IMR-90 (cell line): ENCODE measurements at regions not wholly inside any gene's neighbourhood (a gene's known extent, or its start where the extent isn't known, plus 50 kb on each side); places are given as distances from the start of the nearest gene placed in this dataset.

Experiments used
- ATAC-seq: fragments of 200-7000 bp; cut with Tn5 transposase; 2 replicates; pipeline ENCODE4 v1.9.1; 2020; ENCODE audit warnings: low read depth, mild to moderate bottlenecking, moderate library complexity
- BruUV-seq: library from RNA; stranded (reverse); fragments of 400-500 nt; replicated peaks from 2 replicates; lab custom pipeline; 2021; lab: Mats Ljungman, UMichigan
- CTCF ChIA-PET: fragments of 300-600 bp; formaldehyde crosslinking; extraction: SDS; loops from one replicate; lab custom pipeline; 2021; ENCODE audit warnings: antibody characterized with exemption; lab: Yijun Ruan, JAX
- POLR2A ChIA-PET: fragments of 300-600 bp; sonication (Branson Sonifier 250); formaldehyde crosslinking; loops from one replicate; lab custom pipeline; 2022; ENCODE audit warnings: antibody characterized with exemption; ENCODE audit not compliant: unreplicated experiment; lab: Charles Lee
- DNase-seq: peaks from one replicate; pipeline ENCODE4 v3.0.0; 2013
- H2AFZ ChIP-seq: replicated peaks from 2 replicates; pipeline ENCODE3; 2013; ENCODE audit warnings: low read length, mild to moderate bottlenecking; ENCODE audit not compliant: poor library complexity
- H2AK5ac ChIP-seq: 2 replicates; pipeline ENCODE4 v1.6.1; 2013; ENCODE audit warnings: low read depth, low read length, inconsistent platforms
- H2AK9ac ChIP-seq: replicated peaks from 2 replicates; pipeline ENCODE3; 2013; ENCODE audit warnings: mild to moderate bottlenecking, low read depth, low read length, moderate library complexity; ENCODE audit not compliant: poor library complexity
- H2BK120ac ChIP-seq: 2 replicates; pipeline ENCODE4 v1.6.1; 2013; ENCODE audit warnings: low read depth, low read length, inconsistent platforms
- H2BK15ac ChIP-seq: 3 replicates; pipeline ENCODE4 v1.6.1; 2013; ENCODE audit warnings: low read depth, low read length, inconsistent platforms
- H2BK20ac ChIP-seq: 2 replicates; pipeline ENCODE4 v1.6.1; 2013; ENCODE audit warnings: low read depth, mild to moderate bottlenecking, inconsistent platforms, low read length, moderate library complexity
- H2BK5ac ChIP-seq: 2 replicates; pipeline ENCODE4 v1.6.1; 2013; ENCODE audit warnings: mild to moderate bottlenecking, low read depth, low read length, inconsistent platforms; ENCODE audit not compliant: poor library complexity, severe bottlenecking
- H3K14ac ChIP-seq: replicated peaks from 2 replicates; pipeline ENCODE4 v1.6.1; 2013; ENCODE audit warnings: low read depth, low read length, inconsistent platforms
- H3K18ac ChIP-seq: 2 replicates; pipeline ENCODE4 v1.6.1; 2013; ENCODE audit warnings: low read depth, low read length, control low read depth
- H3K23ac ChIP-seq: 2 replicates; pipeline ENCODE4 v1.6.1; 2013; ENCODE audit warnings: low read depth, low read length, inconsistent platforms
- H3K27ac ChIP-seq: 2 replicates; pipeline ENCODE4 v1.5.1; 2013; ENCODE audit warnings: mild to moderate bottlenecking, control low read depth, low read length; ENCODE audit not compliant: insufficient read depth
- H3K27me3 ChIP-seq: 2 replicates; pipeline ENCODE4 v1.6.1; 2013; ENCODE audit warnings: low read length; ENCODE audit not compliant: control insufficient read depth, insufficient read depth
- H3K36me3 ChIP-seq: 2 replicates; pipeline ENCODE4 v1.6.1; 2013; ENCODE audit warnings: low read length, mixed read lengths; ENCODE audit not compliant: control insufficient read depth, insufficient read depth
- H3K4ac ChIP-seq: 2 replicates; pipeline ENCODE4 v1.6.1; 2013; ENCODE audit warnings: low read depth, low read length, inconsistent platforms
- H3K4me1 ChIP-seq: 2 replicates; pipeline ENCODE4 v1.6.1; 2013; ENCODE audit warnings: low read length, mixed read lengths; ENCODE audit not compliant: control insufficient read depth, insufficient read depth
- H3K4me2 ChIP-seq: 2 replicates; pipeline ENCODE4 v1.6.1; 2013; ENCODE audit warnings: low read depth, mild to moderate bottlenecking, control low read depth, low read length, moderate library complexity
- H3K4me3 ChIP-seq: 2 replicates; pipeline ENCODE4 v1.5.1; 2013; ENCODE audit warnings: low read depth, mild to moderate bottlenecking, control low read depth, low read length, moderate library complexity; ENCODE audit not compliant: insufficient read depth
- H3K56ac ChIP-seq: 2 replicates; pipeline ENCODE4 v1.6.1; 2013; ENCODE audit warnings: low read length, inconsistent platforms; ENCODE audit not compliant: insufficient read depth; ENCODE audit errors: extremely low read depth
- H3K79me1 ChIP-seq, 2 experiments: 2 replicates each; pipeline ENCODE4 v1.6.1; 2013; ENCODE audit warnings: low read length in 2 of 2, inconsistent platforms in 1 of 2, low read depth in 1 of 2
- H3K9ac ChIP-seq: 2 replicates; pipeline ENCODE4 v1.6.1; 2013; ENCODE audit warnings: low read depth, low read length, control low read depth
- H3K9me1 ChIP-seq: 2 replicates; pipeline ENCODE4 v1.6.1; 2013; ENCODE audit warnings: low read length, inconsistent platforms; ENCODE audit not compliant: insufficient read depth
- H3K9me3 ChIP-seq: 2 replicates; pipeline ENCODE4 v1.6.1; 2013; ENCODE audit warnings: low read length; ENCODE audit not compliant: control insufficient read depth, insufficient read depth
- H4K20me1 ChIP-seq: 2 replicates; pipeline ENCODE4 v1.6.1; 2013; ENCODE audit warnings: low read length, inconsistent platforms; ENCODE audit not compliant: insufficient read depth
- H4K5ac ChIP-seq: 2 replicates; pipeline ENCODE4 v1.6.1; 2013; ENCODE audit warnings: mild to moderate bottlenecking, low read depth, low read length, control low read depth
- H4K8ac ChIP-seq, 2 experiments: 2 replicates each; pipeline ENCODE4 v1.6.1; 2013; ENCODE audit warnings: low read depth in 2 of 2, low read length in 2 of 2, control low read depth in 1 of 2, inconsistent platforms in 1 of 2
- H4K91ac ChIP-seq: 2 replicates; pipeline ENCODE4 v1.6.1; 2013; ENCODE audit warnings: low read depth, low read length, inconsistent platforms; ENCODE audit not compliant: insufficient read depth
- BHLHE40 ChIP-seq: fragments of 150-350 bp; IDR thresholded peaks from 2 replicates; pipeline ENCODE4 v1.6.1; 2016; ENCODE audit warnings: mild to moderate bottlenecking, low read depth, low read length
- CEBPB ChIP-seq: IDR thresholded peaks from 2 replicates; pipeline ENCODE4 v1.6.1; 2012; ENCODE audit warnings: low read depth, low read length, improper control_type of control experiment
- CHD1 ChIP-seq: IDR thresholded peaks from 2 replicates; pipeline ENCODE4 v1.6.1; 2012; ENCODE audit warnings: low read depth, low read length, improper control_type of control experiment
- FOS ChIP-seq: fragments of 150-350 bp; IDR thresholded peaks from 2 replicates; pipeline ENCODE4 v1.6.1; 2016; ENCODE audit warnings: low read depth, low read length
- MAFK ChIP-seq: IDR thresholded peaks from 2 replicates; pipeline ENCODE4 v1.6.1; 2012; ENCODE audit warnings: low read depth, low read length, improper control_type of control experiment
- NFE2L2 ChIP-seq: fragments of 150-350 bp; IDR thresholded peaks from 2 replicates; pipeline ENCODE4 v1.6.1; 2016; ENCODE audit warnings: low read depth, mild to moderate bottlenecking, low read length
- POLR2A ChIP-seq: IDR thresholded peaks from 2 replicates; pipeline ENCODE4 v1.6.1; 2012; ENCODE audit warnings: mild to moderate bottlenecking, low read depth, low read length
- RCOR1 ChIP-seq: IDR thresholded peaks from 2 replicates; pipeline ENCODE4 v1.6.1; 2012; ENCODE audit warnings: mild to moderate bottlenecking, low read length, improper control_type of control experiment; ENCODE audit not compliant: insufficient replicate concordance
- RFX5 ChIP-seq: IDR thresholded peaks from 2 replicates; pipeline ENCODE4 v1.8.0; 2012; ENCODE audit warnings: low read depth, mild to moderate bottlenecking, low read length, moderate library complexity
- SMC3 ChIP-seq: fragments of 150-350 bp; IDR thresholded peaks from 2 replicates; pipeline ENCODE4 v1.6.1; 2016; ENCODE audit warnings: low read depth, mild to moderate bottlenecking, antibody characterized with exemption, low read length, moderate library complexity
- WGBS, 2 experiments: methylation state at CpG; one replicate each; pipeline versions ENCODE4 v1.1.5 to v1.1.7; 2013; ENCODE audit warnings: missing lambda C conversion rate in 2 of 2; ENCODE audit not compliant: insufficient read length in 1 of 2; ENCODE audit errors: extremely low coverage in 2 of 2; 5-methylcytosine and 5-hydroxymethylcytosine counted together
- dilution Hi-C: fragments of 300-500 bp; cut with HindIII; formaldehyde crosslinking; loops from one replicate; pipeline ENCODE4 v1.14.3; 2018; ENCODE audit warnings: low sequenced_read_pairs; ENCODE audit not compliant: unreplicated experiment
- in situ Hi-C: fragments of 300-500 bp; cut with MboI; formaldehyde crosslinking; loops from 3 replicates; pipeline ENCODE4 v1.14.3; 2019; ENCODE audit warnings: low sequenced_read_pairs, inconsistent platforms, mixed read lengths
- intact Hi-C: fragments of 100-400 bp; cut with micrococcal nuclease; formaldehyde crosslinking; loops from 2 replicates; pipeline ENCODE4 v1.10.0; 2022
- TF ChIP-seq, protein P1 (sequence below): fragments of 150-350 bp; IDR thresholded peaks from 2 replicates; pipeline ENCODE4 v1.6.1; 2016; ENCODE audit warnings: low read depth, mild to moderate bottlenecking, low read length, moderate library complexity, borderline replicate concordance
- TF ChIP-seq, protein P2 (sequence below): conservative IDR thresholded peaks from 2 replicates; pipeline ENCODE4 v1.5.1; 2012; ENCODE audit warnings: mild to moderate bottlenecking, low read depth, low read length, improper control_type of control experiment

DNA sequence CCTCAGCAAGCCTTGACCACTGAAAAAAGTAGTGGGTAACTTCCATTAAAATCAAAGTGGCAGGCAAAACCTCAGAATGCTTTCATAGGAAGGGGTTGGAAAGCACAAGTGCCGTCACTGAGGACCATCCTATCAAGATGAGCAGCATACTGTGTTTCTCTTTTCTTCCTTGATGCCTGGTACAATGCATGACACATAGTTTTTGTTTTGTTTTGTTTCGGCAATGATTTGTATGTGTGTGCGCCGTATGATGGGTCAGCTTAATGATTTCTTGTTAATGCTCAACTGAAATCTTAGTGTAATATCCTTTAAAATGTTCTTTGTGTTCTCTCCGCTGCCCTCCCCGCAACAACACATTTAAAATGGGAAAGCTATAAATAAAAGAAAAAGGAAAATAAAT, 476.4 kb upstream of the KCNMB2 start:
- Histone ChIP-seq H2BK120ac (peak overlapping the region; percentile 53), H3K4ac (peak overlapping the region; percentile 24; the same call in 1 of the 2 replicates), H3K27me3 (no peaks in the 10 kb centered on the region), H2AK9ac (no peak overlapping the region), H2AK5ac (no peak overlapping the region), H3K56ac (no peak overlapping the region), H3K18ac (peak overlapping the region; percentile 78), H3K36me3 (no peaks in the 10 kb centered on the region), H4K8ac (peak overlapping the region in 1 of 2 experiments; percentile 81; a peak in 2 of 4 replicates), H2BK20ac (peak overlapping the region; percentile 54), H3K9ac (peak overlapping the region; percentile 41), H3K4me3 (peak overlapping the region; percentile 29; the same call in 1 of the 2 replicates), H2BK5ac (peak overlapping the region; percentile 77), H2BK15ac (peak overlapping the region; percentile 51; the same call in 2 of the 3 replicates), H3K79me1 (no peaks in the 10 kb centered on the region), H4K91ac (peak overlapping the region; percentile 67), H3K4me2 (peak overlapping the region; percentile 69), H4K20me1 (no peaks in the 10 kb centered on the region), H3K4me1 (peaks cover 7% of the 10 kb centered on the region), H3K14ac (peak overlapping the region; percentile 39), H4K5ac (peak overlapping the region; percentile 47), H3K9me1 (no peaks in the 10 kb centered on the region), H3K9me3 (no peaks in the 10 kb centered on the region), H2AFZ (peak overlapping the region; percentile 45), H3K27ac (peak overlapping the region; percentile 71; the same call in 1 of the 2 replicates), H3K23ac (peak overlapping the region; percentile 74)
- no CpG with 5 or more reads among the region's 6 CpGs for WGBS, 2 experiments
- CTCF ChIA-PET: no interaction called here
- peak; percentile 50 for ATAC-seq
- dilution Hi-C loops: no loop called here
- peak; percentile 47 for DNase-seq
- in situ Hi-C loops: no loop called here
- TF ChIP-seq, protein P1, sequence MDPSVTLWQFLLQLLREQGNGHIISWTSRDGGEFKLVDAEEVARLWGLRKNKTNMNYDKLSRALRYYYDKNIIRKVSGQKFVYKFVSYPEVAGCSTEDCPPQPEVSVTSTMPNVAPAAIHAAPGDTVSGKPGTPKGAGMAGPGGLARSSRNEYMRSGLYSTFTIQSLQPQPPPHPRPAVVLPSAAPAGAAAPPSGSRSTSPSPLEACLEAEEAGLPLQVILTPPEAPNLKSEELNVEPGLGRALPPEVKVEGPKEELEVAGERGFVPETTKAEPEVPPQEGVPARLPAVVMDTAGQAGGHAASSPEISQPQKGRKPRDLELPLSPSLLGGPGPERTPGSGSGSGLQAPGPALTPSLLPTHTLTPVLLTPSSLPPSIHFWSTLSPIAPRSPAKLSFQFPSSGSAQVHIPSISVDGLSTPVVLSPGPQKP: no peak
- TF ChIP-seq FOS (no peak), SMC3 (no peak), RCOR1 (no peak), BHLHE40 (no peak), CEBPB (no peak), MAFK (no peak), POLR2A (no peak), CHD1 (no peak), RFX5 (no peak), NFE2L2 (no peak)
- TF ChIP-seq, protein P2, sequence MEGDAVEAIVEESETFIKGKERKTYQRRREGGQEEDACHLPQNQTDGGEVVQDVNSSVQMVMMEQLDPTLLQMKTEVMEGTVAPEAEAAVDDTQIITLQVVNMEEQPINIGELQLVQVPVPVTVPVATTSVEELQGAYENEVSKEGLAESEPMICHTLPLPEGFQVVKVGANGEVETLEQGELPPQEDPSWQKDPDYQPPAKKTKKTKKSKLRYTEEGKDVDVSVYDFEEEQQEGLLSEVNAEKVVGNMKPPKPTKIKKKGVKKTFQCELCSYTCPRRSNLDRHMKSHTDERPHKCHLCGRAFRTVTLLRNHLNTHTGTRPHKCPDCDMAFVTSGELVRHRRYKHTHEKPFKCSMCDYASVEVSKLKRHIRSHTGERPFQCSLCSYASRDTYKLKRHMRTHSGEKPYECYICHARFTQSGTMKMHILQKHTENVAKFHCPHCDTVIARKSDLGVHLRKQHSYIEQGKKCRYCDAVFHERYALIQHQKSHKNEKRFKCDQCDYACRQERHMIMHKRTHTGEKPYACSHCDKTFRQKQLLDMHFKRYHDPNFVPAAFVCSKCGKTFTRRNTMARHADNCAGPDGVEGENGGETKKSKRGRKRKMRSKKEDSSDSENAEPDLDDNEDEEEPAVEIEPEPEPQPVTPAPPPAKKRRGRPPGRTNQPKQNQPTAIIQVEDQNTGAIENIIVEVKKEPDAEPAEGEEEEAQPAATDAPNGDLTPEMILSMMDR: no peak
- POLR2A ChIA-PET: interaction anchor here (0.6 kb wide), 1 partner anchor 13 kb away, joined by 3 read pairs; no protein-coding TSS in a partner anchor
- BruUV-seq: no TSS peak
- intact Hi-C loops: no loop called here
